ENCODE measurements at regions not wholly inside any gene's neighbourhood (a gene's known extent, or its start where the extent isn't known, plus 50 kb on each side); places are given as distances from the start of the nearest gene placed in this dataset.

DNA sequence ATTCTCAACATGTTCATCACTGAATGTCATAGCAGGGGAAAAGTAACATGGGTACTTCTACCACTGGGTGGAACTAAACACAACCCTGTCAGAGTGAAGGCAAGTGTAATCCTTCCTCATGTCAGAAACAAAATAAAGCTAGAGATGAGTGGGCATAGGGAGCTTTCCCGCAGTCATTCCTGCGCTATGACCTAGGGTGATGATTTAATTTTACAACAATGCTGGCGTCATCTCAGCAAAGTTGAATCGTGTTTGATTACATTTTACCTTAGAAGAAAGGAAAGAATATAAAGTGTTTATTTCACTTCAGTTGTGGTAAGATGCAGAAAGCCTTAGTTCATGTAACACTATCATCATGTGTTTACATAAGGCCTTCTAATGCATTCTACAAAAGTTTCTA is 355.6 kb downstream of the METTL15 start:
- no peak overlapping the region for H3K4me3 ChIP-seq (ENCODE audit: low read depth, low read length)
- no peak for TF ChIP-seq CTCF (IDR thresholded peaks at IDR 0.05; ENCODE audit: low read depth, low read length)
- no peak for DNase-seq
- no peak overlapping the region for H3K27ac ChIP-seq
- no peaks in the 10 kb centered on the region for H3K27me3 ChIP-seq (ENCODE audit: insufficient read depth, low read depth, severe bottlenecking)
- no peaks in the 10 kb centered on the region for H3K36me3 ChIP-seq
- H3K9me3 ChIP-seq (ENCODE audit: severe bottlenecking) = no peaks in the 10 kb centered on the region

- TF ChIP-seq CTCF (IDR thresholded peaks at IDR 0.05; ENCODE audit: low read depth, low read length) = no peak
- H3K4me3 ChIP-seq (ENCODE audit: low read depth, low read length) = no peak overlapping the region
- H3K36me3 ChIP-seq = no peaks in the 10 kb centered on the region
- DNase-seq = no peak
- no peaks in the 10 kb centered on the region for H3K9me3 ChIP-seq (ENCODE audit: severe bottlenecking)
- H3K27ac ChIP-seq = no peak overlapping the region
- no peaks in the 10 kb centered on the region for H3K27me3 ChIP-seq (ENCODE audit: insufficient read depth, low read depth, severe bottlenecking)
Measured at GRCh38 chr11:28461846-28462245, 353.7 kb downstream of the METTL15 start.

GRCh38 chr11:28461338-28461737 is 353.1 kb downstream of the METTL15 start:
- Histone ChIP-seq H3K27ac (no peak overlapping the region), H3K36me3 (no peaks in the 10 kb centered on the region), H3K9me3 (ENCODE audit: severe bottlenecking) (no peaks in the 10 kb centered on the region), H3K4me3 (ENCODE audit: low read depth, low read length) (no peak overlapping the region), H3K27me3 (ENCODE audit: insufficient read depth, low read depth, severe bottlenecking) (no peaks in the 10 kb centered on the region)
- DNase-seq = no peak
- TF ChIP-seq CTCF (IDR thresholded peaks at IDR 0.05; ENCODE audit: low read depth, low read length) = no peak

- Histone ChIP-seq H3K36me3 (no peaks in the 10 kb centered on the region), H3K4me3 (ENCODE audit: low read depth, low read length) (no peak overlapping the region), H3K27ac (no peak overlapping the region), H3K27me3 (ENCODE audit: insufficient read depth, low read depth, severe bottlenecking) (no peaks in the 10 kb centered on the region), H3K9me3 (ENCODE audit: severe bottlenecking) (no peaks in the 10 kb centered on the region)
- no peak for TF ChIP-seq CTCF (IDR thresholded peaks at IDR 0.05; ENCODE audit: low read depth, low read length)
- no peak for DNase-seq
Measured at GRCh38 chr11:28460348-28460747, 352.2 kb downstream of the METTL15 start.

DNA sequence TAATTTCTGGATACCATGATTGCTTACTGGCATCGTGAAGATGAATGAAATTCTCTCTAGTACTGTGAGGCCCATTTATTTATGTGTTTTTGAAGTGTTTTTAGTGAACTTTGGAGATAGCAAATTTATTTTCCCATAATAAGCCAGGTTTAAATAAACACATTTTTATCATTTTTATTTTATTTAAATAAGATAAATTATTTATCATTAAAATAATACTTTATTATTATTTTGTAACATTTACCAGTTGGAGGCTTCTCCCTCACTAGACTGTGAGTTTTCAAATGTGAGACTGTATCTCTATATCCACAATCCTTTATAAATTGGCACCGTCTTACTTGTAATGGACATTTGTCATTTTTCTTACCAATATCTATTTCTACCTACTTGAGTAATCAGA is 351.7 kb downstream of the METTL15 start:
- no peaks in the 10 kb centered on the region for H3K36me3 ChIP-seq
- DNase-seq = no peak
- no peak overlapping the region for H3K4me3 ChIP-seq (ENCODE audit: low read depth, low read length)
- no peak overlapping the region for H3K27ac ChIP-seq
- no peaks in the 10 kb centered on the region for H3K9me3 ChIP-seq (ENCODE audit: severe bottlenecking)
- no peaks in the 10 kb centered on the region for H3K27me3 ChIP-seq (ENCODE audit: insufficient read depth, low read depth, severe bottlenecking)
- TF ChIP-seq CTCF (IDR thresholded peaks at IDR 0.05; ENCODE audit: low read depth, low read length) = no peak

DNA sequence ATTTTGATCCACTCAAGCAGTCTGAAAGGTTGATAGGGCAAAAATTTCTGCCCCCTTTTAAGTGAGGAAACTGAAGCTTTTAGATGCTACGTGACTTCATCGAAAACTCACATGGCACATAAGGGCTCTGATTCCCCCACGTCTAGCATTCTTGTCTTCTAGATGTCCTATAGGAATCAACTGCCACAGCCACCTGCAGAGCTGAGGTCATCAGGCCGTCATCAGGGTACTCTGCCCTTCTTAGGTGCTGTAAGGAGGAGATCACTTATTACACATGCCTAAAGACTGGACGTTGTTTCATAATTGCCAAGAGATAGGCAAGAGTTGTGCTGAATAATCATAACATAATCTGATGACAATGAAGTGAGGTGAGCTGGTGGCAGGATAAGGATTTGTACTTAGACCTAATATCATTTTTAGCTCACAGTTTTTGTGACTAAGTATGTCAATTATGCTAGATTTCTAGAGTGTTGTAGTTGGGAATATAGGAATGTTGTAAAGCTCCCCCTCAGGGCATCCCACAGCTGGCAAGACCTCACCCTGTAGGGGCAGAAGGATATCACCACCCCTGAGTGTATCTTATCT is 349.4 kb downstream of the METTL15 start:
- no peaks in the 10 kb centered on the region for H3K36me3 ChIP-seq
- no peak for DNase-seq

More for the DNA sequence above, 349.4 kb downstream of the METTL15 start:
- TF ChIP-seq CTCF (IDR thresholded peaks at IDR 0.05; ENCODE audit: low read depth, low read length) = no peak
- Histone ChIP-seq H3K9me3 (ENCODE audit: severe bottlenecking) (no peaks in the 10 kb centered on the region), H3K4me3 (ENCODE audit: low read depth, low read length) (no peak overlapping the region), H3K27ac (no peak overlapping the region), H3K27me3 (ENCODE audit: insufficient read depth, low read depth, severe bottlenecking) (no peaks in the 10 kb centered on the region)
